HG02970 (cell line): ENCODE measurements at regions not wholly inside any gene's neighbourhood (a gene's known extent, or its start where the extent isn't known, plus 50 kb on each side); places are given as distances from the start of the nearest gene placed in this dataset.
"Not testable (repeated sequence)": the region's sequence is repeated elsewhere in the genome, so short reads cannot be mapped to it uniquely, and the experiment has no call there.

ENCODE experiments used
- ATAC-seq: cut with Tn5 transposase; IDR thresholded peaks from one replicate; pipeline ENCODE4 v1.9.1; 2021; ENCODE audit warnings: mild to moderate bottlenecking, moderate library complexity, moderate number of reproducible peaks; ENCODE audit not compliant: unreplicated experiment, low FRiP score

DNA sequence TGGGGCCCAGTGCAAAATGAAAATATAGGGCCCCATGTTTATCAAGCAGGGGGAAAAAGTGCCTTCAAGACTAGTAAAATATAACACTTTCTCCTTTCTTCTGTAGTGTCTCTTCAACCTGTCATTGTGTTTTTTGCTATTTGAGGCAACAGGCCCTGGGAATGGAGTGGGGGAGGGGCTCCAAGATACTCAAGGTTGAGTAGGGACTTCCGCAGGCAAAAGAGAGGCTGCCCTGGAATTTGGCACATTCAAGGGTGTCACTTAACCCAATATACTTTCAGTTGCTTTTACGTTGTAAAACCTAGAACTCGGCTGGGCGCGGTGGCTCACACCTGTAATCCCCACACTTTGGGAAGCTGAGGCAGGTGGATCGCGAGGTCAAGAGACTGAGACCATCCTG lies 154.9 kb downstream of the ALDH8A1 start:
- ATAC-seq, result no peak

DNA sequence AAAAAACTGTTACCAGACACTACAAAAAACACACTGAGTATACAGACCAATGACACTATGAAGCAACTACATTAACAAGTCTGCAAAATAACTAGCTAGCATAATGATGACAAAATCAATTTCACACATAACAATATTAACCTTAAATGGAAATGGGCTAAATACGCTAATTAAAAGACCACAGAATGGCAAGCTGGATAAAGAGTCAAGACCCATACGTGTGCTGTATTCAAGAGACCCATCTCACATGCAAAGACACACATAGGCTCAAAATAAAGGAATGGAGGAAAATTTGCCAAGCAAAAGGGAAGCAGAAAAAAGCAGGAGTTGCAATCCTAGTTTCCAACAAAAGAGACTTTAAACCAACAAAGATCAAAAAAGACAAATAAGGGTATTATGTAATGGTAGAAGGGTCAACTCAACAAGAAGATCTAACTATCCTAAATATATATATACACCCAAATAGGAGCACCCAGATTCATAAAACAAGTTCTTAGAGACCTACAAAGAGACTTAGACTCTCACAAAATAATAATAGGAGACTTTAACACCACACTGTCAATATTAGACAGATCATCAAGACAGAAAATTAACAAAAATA lies 158.6 kb downstream of the ALDH8A1 start:
- not testable (repeated sequence) for ATAC-seq

DNA sequence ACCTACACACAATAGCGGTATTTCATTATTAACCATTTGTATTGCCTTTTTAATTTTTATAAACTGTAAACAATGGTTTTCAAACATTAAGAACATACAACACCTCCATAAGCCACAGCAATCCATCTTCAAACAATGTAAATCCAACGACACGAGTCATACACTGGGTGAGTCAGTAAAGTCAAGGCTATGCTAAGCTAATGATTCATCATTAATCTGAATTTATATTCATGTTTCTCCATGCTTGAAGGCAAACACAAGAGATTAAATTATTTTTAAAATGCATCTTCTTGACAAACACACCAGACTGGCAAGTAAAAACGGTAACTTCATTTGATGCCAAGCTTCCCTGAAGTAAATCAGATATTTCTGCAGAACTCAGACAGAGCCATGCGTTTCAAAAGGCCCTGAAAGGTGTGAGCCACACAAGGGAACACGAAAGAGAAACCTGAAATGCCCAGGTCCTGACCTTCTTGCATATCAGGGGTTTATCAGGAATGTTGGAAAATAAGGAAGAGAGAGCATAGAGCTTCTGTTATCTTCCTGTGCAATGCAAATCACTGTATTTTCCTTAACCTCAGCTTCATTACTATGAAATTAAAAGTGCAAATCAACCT lies 162.5 kb downstream of the ALDH8A1 start:
- no peak for ATAC-seq

DNA sequence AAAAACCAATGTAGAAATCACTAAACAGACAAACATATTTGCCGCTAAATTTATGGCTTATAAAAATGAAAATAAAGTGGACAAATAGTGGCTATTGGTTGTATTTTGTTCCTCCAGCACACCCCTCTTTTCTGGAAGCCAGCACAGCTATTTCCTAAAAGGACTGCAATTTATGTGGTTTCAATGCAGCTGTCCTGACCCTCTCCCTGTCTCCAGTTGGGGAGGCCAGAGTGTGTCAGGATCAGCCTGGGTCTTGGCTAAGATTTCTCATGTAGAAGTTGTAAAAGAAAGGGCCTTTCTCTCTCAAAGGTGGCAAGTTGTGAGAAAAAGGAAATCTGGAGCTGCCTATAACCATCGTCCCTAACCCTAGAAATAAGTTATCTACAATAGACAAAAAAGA lies 165.6 kb downstream of the ALDH8A1 start:
- no peak for ATAC-seq

DNA sequence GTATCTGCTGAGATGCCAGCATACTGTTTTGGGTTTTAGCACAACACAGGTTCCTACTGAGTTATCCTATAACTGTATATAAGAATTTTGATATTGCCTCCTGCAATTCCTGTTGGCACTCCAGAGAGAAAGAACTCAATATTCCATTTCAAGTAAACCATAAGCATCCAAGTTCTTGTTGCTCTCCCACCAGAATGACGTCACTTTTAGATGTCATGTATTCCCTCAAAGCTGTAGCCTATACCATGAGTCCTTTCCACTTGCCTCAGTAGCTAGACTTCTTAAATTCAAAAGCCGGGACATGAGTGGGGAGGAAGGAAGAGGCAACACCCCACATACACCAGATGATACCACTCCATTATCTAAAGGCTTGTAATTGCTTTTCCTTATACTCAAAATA lies 171.5 kb downstream of the ALDH8A1 start:
- ATAC-seq, result no peak

DNA sequence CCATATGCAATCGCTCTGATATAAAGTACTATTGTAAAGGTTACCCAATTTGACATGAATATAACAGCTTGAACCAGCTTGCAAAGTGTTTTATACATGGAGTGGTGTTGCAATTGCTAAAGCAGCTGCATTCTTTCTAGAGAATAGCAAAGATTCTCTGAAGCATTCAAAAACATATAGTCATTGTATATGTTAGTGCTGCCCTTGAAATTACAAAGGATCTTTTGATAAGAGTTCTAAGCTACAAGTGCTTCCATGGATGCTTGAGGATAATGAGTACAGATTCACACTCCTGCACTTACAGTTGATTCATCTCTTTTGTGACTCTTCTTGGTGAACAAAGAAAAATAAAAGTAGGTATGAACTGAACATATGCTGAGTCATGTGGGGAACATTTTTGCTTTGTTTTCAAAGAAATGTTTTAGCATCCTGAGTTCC lies 175.7 kb downstream of the ALDH8A1 start:
- ATAC-seq, result no peak

DNA sequence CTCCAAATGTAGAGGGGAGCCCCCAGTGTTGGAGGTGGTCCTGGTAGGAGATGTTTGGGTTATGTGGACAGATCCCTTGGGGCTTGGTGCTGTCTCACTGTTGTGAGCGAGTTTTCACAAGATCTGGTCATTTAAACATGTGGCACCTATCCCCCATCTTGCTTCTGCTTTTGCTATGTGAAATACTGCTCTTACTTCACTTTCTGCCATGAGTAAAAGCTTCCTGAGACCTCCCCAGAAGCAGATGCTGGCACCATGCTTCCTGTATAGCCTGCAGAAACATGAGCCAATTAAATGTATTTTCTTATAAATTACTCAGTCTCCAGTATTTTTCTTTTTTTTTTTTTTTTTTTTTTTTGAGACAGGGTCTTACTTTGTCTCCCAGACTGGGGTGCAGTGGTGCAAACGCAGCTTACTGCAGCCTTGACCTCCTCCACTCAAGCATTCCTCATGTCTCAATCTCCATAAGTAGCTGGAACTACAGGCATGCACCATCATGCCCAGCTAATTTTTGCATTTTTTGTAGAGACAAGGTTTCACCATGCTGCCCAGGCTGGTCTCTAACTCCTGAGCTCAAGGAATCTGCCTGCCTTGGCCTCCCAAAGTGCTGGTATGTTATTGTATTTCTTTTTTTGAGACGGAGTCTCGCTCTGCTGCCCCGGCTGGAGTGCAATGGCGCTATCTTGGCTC lies 177.1 kb downstream of the ALDH8A1 start:
- ATAC-seq, result no peak

DNA sequence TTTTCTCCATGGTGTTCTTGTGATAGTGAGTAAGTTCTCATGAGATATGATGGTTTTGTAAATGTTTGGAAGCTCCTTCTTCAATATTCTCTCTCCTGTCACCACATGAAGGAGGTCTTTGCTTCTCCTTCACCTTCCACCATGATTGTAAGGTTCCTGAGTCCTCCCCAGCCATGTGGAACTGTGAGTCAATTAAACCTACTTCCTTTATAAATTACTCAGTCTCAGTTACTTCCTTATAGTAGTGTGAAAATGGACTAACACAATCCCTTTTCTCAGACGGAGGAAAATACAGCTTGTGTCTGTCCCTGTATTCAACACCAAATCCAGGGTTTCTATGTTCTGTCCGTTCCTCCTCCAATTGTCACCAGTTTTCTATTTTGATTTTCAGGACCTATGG lies 181.0 kb downstream of the ALDH8A1 start:
- no peak for ATAC-seq

DNA sequence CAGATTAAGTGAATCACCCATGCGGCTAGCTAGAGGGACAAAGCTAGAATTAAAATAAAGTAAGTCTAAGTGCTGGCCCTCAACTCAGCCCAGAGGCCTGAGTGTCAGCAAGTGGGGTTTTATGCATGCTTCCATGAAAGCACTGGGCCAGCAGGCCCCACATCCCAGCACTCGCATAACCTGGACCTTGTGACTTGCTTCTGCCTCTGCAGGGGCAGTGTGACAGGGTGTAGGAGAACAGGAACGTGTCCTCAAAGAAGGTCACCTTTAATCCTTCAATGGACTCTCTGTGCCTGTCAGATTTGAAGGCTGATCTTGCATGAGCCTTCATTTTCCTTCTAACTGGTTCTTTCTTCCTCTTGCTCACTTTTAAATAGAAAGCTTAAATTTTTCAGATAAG lies 183.4 kb downstream of the ALDH8A1 start:
- ATAC-seq, result no peak

DNA sequence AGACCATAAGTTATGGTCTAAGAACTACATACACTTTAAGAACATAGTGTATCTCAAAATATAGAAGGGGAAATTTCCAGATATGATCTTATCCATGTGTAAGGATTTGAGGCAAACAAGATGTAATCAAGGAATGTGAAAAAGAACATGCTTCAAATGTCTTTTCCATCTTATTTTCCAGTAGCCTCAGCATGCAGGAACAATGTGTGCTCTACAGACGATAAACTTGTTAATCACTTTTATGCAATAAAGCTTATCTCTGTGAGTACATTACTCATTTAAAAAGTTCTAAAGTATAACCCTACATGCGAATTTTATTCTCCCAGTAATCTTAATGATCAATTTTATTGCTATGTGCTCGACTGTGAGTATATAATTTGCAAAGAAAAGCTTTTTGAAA lies 185.2 kb downstream of the ALDH8A1 start:
- no peak for ATAC-seq

DNA sequence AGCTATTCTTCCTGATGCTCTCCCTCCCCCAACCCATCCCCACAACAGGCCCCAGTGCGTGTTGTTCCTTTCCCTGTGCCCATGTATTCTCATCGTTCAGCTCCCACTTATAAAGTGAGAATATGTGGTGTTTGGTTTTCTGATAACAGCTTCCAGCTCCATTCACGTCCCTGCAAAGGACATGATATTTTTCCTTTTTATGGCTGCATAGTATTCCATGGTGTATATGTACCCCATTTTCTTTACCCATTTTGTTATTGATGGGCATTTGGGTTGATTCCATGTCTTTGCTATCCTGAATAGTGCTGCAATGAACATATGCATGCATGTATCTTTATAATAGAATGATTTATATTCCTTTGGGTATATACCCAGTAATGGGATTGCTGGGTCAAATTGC lies 186.3 kb downstream of the ALDH8A1 start:
- not testable (repeated sequence) for ATAC-seq

DNA sequence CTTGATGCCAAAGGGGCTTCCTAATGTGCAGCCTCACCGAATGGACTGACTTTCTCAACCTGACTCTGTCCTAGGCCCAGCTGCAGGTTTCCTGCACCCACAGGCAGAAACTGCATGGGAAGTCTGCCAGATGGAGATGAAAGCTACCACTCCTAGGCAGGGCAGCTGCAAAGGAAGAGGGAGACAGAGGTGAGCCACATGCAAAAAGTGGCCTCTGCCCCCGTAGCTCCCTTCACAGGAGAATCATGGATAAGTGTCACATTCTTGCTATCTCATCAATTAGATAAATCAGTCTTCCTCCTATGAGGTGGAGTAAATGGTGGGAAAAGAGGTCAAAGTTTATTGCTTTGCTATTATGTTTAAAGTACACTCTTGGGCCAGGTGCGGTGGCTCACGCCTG lies 191.3 kb downstream of the ALDH8A1 start:
- no peak for ATAC-seq

DNA sequence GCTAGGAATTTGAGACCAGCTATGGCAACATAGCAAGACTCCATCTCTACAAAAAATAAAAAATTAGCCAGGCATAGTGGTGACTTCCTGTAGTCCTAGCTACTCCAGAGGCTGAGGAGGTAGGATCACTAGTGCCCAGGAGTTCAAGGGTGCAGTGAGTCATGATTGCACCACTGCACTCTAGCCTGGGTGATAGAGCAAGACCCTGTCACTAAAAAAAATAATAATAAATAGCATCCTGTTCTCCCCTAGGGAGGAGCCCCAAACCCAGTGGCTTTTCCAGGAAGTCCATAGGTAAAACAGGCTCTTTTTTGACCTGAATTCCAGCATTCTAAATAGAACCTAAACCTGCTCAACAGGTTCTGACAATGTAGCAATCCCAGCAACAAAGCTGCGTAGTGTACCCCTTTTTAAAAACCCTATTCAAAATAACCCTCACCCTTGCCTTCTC lies 192.0 kb downstream of the ALDH8A1 start:
- no peak for ATAC-seq

DNA sequence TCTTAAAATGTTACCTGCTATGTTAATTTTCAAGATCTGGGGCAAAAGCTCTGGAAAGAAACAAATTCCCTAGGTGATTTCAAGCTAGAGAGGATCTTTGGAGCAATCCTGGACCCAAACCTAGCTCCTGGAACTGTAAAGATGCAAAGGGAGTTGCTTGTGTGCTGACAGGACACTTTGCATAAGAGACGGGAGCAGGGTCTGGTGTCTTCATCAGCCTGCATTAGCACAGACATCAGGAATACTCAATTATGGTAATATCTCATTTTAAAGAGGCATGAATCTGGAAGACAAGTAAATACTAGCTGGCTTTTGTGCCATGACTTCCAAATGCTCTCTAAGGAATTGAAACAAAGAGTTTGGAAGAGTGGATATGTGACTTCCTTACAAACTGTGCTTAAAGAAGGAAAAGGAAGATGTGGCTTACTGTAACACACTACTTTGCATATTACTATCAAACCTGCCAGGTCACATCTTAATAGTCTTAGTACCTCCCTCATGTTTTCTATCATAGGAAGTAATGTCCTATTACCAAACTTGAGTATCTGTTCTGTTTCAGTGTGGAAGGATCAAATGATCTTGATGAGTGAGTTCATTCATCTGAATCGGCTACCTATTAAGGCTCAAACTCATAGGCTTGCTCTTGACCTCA lies 193.4 kb downstream of the ALDH8A1 start:
- ATAC-seq, result no peak

DNA sequence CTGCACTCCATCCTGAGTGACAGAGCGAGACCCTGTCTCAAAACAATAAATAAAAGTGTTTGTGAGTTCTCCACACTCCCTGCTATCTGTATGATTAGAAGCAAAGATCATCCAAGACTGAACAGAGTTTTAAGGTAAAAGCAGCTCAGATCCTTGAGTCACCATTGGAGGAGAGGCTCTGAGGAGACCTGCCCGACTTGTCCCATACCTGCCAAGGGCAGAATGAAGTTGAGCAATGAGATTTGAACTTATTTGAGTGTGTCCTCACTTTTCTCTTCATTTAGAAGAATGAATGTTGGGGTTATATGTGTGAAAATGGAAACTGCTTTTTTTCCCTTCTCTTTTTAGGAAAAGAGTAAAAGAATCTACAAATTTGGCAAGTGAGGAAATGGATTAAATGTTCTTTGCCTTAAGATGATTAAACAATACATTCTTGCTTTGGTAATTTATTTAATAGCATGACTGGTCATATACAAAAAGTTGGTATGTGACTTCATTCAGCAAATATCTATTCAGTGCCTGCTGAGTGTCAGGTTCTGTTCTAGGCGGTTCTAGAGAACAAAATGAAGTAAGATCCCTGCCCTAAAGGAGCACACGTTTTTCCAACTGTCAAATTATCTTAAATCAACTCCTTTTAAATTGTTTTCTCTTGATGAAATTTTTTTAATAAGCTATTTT lies 195.7 kb downstream of the ALDH8A1 start:
- ATAC-seq, result no peak

DNA sequence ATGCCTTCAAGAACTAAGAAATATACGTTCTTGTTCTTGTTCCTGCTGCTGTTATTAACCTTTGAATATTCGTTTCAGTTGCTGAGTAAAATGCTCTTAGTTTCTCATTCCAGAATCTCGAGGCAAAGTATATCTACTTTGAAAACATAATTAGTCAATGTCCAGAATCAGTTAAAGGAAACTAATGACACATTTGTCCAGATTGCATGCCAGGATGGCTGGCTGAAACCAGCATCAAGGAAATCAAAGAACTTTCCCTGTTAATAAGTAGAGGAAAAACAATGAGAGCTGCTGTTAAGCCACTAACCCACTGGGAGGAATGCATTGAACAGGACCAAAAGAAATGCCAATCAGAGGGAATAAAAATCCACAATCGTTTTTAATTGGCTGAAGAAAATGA lies 196.9 kb downstream of the ALDH8A1 start:
- ATAC-seq, result no peak

DNA sequence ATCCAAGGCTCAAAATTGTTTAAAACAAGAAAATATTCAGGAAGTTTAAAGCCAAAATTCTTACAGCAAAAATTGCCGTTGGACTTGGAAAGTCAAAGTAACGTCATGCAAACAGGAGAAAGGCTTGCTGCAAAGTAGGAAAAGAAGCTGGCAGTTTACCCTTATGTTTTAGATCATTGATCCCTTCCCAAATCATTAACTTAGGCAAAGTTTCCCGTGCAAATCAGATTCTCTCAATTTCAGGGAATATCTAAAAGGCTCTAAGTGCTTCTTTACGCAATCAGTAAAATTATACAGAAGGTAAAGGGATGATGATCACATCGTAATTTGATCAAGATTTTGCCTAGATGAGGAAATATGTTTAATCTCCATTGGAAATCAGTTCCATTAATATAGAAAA lies 197.5 kb downstream of the ALDH8A1 start:
- ATAC-seq, result no peak

DNA sequence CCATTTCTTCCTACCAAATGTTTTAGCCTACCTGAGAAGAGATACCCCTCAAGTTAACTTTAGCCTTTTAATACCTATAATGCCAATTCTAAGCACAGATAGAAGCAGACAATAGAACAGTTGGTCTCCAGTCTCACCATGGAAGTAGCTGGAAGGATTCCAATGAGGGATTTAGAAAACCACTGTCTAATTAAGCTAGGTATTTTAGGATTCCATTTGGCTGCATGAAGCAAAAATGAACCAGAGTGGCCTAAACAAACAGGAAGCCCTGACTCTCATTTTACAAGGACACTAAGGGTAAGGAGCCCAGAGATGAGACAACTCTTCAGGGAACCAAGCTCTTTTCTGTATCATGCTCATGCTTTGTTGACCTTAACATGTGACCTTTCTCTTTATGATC lies 199.2 kb downstream of the ALDH8A1 start:
- ATAC-seq, result no peak

DNA sequence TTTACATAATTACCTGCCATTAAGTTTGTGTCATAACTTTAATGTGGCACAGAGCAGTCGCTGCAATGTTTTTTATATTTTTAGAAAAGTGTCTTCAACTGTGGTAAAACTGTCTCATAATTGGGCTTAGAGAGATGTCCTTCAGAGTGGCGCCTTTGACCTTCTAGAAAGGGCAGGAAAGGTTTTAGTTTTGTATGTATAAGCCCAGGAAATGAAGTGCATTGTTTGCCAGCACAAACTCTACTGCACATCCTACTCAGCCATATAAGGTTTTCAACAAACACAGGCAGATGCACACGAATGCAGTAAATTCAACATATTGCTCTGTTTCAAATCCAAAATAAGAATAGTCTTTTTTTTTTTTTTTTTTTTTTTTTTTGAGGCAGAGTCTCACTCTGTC lies 201.4 kb downstream of the ALDH8A1 start:
- no peak for ATAC-seq

DNA sequence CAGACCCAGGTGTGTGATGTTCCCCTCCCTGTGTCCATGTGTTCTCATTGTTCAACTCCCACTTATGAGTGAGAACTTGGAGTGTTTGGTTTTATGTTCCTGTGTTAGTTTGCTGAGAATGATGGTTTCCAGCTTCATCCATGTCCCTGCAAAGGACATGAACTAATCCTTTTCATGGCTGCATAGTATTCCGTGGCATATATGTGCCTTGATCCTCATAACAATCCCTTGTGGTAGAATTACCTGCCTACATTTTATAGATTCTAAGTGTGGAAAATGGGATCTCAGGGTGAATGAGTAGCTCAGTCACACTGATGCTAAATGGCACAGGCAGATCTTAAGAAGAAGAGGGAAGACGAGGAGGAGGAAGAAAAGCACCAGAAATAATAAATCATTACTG lies 202.7 kb downstream of the ALDH8A1 start:
- ATAC-seq, result not testable (repeated sequence)

DNA sequence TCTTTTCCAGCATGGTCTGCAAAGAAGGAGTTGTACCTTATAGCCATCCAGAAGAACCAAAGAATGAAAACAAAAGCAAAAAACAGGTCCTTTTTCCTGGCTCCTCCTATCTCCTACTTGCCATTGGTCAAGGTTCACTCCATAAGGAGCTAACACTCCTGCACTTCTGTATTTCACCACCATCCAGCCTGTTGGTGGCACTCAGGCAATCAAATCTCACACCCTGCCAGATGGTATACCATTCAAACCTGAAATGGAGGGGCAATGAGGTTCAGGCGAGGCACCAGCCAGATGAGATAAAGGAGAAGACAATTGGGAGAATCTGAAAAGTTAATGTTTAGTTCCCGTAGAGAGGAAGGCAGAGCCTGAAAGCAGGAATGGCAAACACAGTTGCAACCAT lies 203.8 kb downstream of the ALDH8A1 start:
- no peak for ATAC-seq
